Suprapubic skin (tissue), 3 donors: ENCODE measurements at regions not wholly inside any gene's neighbourhood (a gene's known extent, or its start where the extent isn't known, plus 50 kb on each side); places are given as distances from the start of the nearest gene placed in this dataset.

Experiments
- CTCF ChIP-seq, 2 donors: fragments of 200-600 bp in 1 of 2; fragments of 450-650 bp in 1 of 2; sonication (generic) in 1 of 2; IDR thresholded peaks; one replicate each; pipeline ENCODE4 v1.5.1; 2016 to 2019; ENCODE audit warnings: antibody characterized with exemption in 2 of 2, mild to moderate bottlenecking in 1 of 2, moderate library complexity in 1 of 2
- POLR2AphosphoS5 ChIP-seq, 3 donors: sonication (generic); formaldehyde crosslinking; IDR thresholded peaks; one replicate each; pipeline ENCODE4 v1.6.1; 2017; ENCODE audit warnings: antibody characterized with exemption in 3 of 3

GRCh38 chr5:145437627-145438026 lies 397.5 kb downstream of the PRELID2 start:
- TF ChIP-seq CTCF (IDR thresholded peaks at IDR 0.05) = no peak
- no peak for TF ChIP-seq POLR2AphosphoS5 (IDR thresholded peaks at IDR 0.05)
